ENCODE measurements at regions not wholly inside any gene's neighbourhood (a gene's known extent, or its start where the extent isn't known, plus 50 kb on each side); places are given as distances from the start of the nearest gene placed in this dataset.
"Not testable (repeated sequence)": the region's sequence is repeated elsewhere in the genome, so short reads cannot be mapped to it uniquely, and the experiment has no call there.

- peak in 1 of 3 experiments; percentile 43 for TF ChIP-seq CTCF (optimal IDR thresholded peaks at IDR 0.05 in 1 of 3, IDR thresholded peaks at IDR 0.05 in 1 of 3, conservative IDR thresholded peaks at IDR 0.05 in 1 of 3; ENCODE audit: extremely low read depth in 1 of 3, insufficient read depth in 2 of 3, low read length in 3 of 3)
- not testable (repeated sequence) for TF ChIP-seq EZH2 (IDR thresholded peaks at IDR 0.05; ENCODE audit: low read length)
Observed at GRCh38 chr2:11951492-11951891, 205.1 kb downstream of the LPIN1 start.
